Stimulated activated CD8-positive, alpha-beta memory T cell treated with anti-CD3 and anti-CD28 coated beads, Interleukin-4, amount 100 ng/mL, for 1 hour (primary cell): ENCODE measurements at regions not wholly inside any gene's neighbourhood (a gene's known extent, or its start where the extent isn't known, plus 50 kb on each side); places are given as distances from the start of the nearest gene placed in this dataset.

Experiments
- DNase-seq, 2 donors: peaks; one replicate each; pipeline ENCODE4 v3.0.0-alpha.2; 2020; ENCODE audit warnings: low read depth in 2 of 2, low spot score in 1 of 2

- DNase-seq: no peak
Measured at GRCh38 chr3:124396339-124396950, 333.8 kb upstream of the UMPS start.

- no peak for DNase-seq
Measured at GRCh38 chr3:124397088-124397487, 333.2 kb upstream of the UMPS start.

DNA sequence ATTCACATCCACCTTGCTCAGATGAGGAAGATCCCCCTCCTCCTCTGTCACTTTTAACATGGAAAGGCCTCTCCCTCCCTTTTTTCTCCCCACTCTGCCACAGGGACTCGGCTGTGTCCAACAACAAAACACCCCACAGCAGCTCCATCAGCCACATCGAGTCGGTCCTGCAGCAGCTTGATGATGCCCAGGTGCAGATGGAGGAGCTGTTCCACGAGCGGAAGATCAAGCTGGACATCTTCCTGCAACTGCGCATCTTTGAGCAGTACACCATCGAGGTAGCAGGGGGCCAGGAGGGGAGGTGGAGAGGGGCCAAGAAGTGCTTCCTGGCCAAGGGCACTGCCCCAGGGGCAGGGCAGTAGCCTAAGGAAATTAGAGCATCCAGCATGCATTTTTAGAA lies 331.7 kb upstream of the UMPS start:
- no peak for DNase-seq

DNA sequence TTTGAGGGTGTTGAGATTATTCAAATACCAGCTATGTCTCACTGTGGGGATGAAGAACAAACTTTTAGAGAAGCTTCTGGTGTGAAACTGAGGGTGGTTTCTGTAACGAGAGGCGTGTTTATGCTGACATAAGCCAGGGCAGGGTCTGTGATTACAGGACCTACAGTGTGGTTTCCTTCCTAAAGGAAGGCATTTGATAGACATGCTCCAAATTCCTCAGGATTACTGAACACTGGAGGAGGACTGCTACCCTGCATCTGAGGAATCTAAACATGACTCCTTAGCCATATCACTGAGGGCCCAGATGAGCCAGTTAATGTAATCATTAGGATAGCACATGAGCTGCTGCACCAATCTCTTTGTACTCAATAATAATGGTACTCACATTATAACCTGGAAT lies 328.4 kb upstream of the UMPS start:
- no peak for DNase-seq

GRCh38 chr3:124402791-124403190 lies 327.5 kb upstream of the UMPS start:
- no peak for DNase-seq

DNA sequence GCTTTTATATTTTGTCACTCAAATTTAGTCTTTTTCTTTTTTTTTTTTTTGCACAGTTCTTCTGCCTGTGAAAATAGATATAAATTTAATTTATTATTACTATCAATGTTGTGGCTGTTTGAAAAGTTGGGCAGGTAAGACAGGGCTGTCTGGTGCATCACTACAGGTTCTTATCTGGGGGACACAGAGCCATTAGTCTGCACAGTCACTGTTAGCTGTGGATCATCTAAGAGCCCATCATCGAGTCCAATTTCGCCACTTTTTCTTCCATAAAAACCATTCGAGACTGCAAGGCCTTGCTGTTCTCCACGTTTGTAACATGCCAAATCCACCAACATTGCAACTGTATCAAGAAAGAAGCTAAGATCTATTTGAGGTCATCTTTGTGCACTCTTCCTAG lies 325.6 kb upstream of the UMPS start:
- no peak for DNase-seq

GRCh38 chr3:124407260-124407659 lies 323.0 kb upstream of the UMPS start:
- DNase-seq: no peak

DNA sequence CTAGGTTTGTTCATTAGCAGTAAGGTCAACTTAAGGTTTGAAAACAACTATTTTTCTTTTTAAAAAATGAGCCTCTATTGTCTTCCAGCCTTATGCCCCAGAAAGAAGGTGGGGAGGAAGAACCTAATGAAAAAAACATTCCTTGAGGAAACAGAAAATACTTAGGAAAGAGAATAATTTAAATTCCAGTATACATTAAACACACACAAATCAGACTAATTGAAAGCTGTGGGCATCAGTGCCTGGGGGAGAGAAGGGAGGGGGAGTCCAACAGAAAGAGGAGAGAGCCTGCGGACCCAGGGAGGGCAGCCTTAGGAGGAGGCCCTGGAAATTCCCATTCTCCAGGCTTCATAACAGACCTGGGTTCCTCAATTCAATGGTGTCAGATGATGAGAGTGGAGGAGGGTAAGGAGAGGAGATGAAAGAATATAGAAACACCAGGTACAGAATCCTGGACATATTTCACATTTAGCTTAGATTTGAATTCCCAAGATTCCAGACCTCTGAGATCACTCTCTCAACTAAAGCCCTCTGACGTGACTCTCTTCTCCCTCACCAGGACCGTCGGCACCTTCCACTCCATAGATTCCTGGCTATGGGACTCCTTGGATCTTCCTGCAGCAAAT lies 320.5 kb upstream of the UMPS start:
- DNase-seq: no peak

GRCh38 chr3:124410471-124410870 lies 319.8 kb upstream of the UMPS start:
- DNase-seq: no peak

- no peak for DNase-seq
Measured at GRCh38 chr3:124411728-124412127, 318.5 kb upstream of the UMPS start.

DNA sequence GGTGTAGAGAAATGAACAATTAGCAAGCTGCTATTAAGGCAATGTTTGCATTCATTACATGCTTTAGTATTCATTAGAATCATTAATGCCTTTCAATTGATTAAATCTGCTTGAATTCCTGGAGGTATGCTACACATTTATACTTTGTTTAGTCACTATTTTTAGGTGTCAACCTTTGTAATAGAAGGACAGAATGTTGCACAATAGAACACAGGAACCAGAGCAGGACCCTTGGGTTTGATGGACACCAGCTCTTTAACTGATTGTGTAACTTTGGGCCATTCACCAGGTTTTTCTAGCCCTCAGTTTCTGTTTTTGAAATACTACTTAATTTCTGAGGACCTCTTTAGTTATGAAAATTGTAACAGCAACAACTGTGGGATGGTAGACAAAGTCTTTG lies 317.6 kb upstream of the UMPS start:
- DNase-seq: no peak

GRCh38 chr3:124413393-124413792 lies 316.9 kb upstream of the UMPS start:
- DNase-seq: no peak

GRCh38 chr3:124413989-124414598 lies 316.2 kb upstream of the UMPS start:
- DNase-seq: no peak

GRCh38 chr3:124415446-124415960 lies 314.7 kb upstream of the UMPS start:
- no peak for DNase-seq

DNA sequence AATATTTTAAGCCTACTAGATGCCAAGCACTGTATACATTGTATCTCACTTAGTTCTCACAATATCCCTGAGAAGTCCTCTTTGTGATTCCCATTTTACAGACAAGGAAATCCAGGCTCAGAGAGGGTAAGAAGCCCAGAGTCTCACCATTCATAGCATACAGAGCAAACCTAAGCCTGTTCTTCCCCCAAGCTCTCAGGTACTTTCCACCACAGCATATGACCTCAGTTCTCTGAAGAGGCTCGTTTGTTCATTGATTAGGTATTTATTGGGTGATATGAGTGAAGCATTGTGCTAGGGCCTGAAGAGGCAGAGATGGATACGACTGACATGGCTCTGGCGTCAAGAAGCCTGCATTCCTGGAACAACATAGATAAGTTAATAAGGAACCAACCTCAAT lies 310.9 kb upstream of the UMPS start:
- no peak for DNase-seq

GRCh38 chr3:124420392-124420791 lies 309.9 kb upstream of the UMPS start:
- no peak for DNase-seq

- no peak for DNase-seq
Measured at GRCh38 chr3:124422805-124423204, 307.4 kb upstream of the UMPS start.

DNA sequence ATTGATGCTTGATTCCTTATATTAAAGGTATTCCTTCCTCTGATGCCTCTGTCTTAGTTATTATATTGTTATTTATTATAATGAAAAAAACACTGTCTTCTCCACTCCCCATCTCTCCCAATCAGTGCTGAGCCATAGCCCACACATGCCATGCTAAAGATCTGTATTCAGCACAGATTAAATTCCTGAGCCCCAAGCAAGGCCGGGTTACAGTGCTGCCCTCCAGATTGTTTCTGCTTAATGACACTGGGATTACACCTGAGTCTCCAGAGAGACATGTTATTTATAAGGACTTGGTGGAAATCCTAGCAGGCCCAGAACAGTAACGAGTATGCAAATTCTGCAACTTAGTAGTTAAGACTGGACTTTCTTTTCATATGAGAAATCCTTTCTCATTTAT lies 305.9 kb upstream of the UMPS start:
- DNase-seq: no peak

DNA sequence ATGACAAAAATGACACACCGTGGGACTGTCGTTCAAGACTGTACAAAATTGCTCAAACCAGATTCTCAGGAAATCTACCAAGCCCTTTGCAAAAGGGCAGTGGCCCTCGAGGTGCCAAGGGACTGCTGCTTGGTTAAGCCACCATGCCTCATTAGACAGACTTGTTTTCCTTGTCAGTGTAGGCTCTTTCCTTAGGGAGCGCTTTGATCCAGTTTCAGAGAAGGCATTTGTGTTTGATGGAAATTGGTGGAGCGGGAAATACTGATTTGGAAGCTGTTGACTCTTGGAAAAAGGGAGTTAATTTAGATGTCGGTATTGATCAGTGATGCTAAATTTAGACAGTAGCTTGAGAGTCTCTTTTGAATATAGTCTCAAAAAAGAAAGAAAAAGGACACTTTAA lies 304.3 kb upstream of the UMPS start:
- no peak for DNase-seq

GRCh38 chr3:124428372-124429128 lies 301.7 kb upstream of the UMPS start:
- no peak for DNase-seq

DNA sequence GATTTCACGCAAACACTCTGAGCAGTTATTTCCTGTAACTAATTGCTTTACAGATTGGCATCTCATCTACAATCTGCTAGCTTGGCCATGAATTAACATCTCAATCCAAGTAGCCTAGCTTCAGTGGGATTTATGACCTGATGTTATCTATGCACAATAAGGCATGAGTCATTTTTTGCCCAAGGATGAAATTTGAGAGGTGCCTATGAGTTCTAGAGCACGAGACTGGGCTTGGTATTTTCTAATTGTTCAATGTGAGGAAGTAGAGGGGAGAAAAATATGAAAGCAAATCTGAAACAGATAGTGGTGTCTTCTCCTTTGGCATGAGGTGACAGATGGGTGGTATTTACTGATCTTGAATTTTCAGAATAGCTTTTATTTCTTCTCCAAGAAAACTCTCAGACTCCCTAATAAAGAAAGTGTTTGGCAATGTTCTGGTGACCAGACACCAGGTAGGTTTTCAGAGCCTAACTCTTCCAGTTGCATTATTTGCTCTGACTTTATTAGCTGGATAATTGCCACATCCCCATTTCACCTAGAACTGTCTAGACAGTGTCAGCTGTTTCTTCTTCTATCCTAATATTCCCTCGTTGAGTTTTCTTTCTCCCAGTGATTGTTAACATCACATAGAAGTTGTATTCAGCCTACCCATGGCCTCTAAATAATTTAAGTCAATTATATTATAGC lies 301.0 kb upstream of the UMPS start:
- no peak for DNase-seq
